ENCODE measurements at regions not wholly inside any gene's neighbourhood (a gene's known extent, or its start where the extent isn't known, plus 50 kb on each side); places are given as distances from the start of the nearest gene placed in this dataset.

DNA sequence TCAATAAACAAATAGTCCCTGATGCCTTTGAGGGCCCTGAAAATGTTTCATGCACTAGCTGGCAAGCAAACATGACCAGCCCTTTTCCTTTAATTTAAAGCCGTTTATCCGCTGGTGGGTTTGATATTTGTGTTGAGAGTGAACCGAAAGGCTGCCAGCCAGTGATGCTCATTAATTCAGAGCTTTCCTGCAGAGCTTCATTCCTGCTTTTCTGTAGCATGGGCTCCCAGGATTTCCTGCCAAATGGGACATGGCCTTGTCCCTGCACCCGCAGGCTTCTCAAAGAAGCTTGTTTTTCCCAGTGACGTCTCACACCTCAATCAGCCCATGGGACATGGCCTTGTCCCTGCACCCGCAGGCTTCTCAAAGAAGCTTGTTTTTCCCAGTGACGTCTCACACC is 219.6 kb downstream of the MTHFS start:
- TF ChIP-seq, protein P1, sequence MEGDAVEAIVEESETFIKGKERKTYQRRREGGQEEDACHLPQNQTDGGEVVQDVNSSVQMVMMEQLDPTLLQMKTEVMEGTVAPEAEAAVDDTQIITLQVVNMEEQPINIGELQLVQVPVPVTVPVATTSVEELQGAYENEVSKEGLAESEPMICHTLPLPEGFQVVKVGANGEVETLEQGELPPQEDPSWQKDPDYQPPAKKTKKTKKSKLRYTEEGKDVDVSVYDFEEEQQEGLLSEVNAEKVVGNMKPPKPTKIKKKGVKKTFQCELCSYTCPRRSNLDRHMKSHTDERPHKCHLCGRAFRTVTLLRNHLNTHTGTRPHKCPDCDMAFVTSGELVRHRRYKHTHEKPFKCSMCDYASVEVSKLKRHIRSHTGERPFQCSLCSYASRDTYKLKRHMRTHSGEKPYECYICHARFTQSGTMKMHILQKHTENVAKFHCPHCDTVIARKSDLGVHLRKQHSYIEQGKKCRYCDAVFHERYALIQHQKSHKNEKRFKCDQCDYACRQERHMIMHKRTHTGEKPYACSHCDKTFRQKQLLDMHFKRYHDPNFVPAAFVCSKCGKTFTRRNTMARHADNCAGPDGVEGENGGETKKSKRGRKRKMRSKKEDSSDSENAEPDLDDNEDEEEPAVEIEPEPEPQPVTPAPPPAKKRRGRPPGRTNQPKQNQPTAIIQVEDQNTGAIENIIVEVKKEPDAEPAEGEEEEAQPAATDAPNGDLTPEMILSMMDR (IDR thresholded peaks at IDR 0.05; ENCODE audit: low read depth, low read length, poor library complexity, severe bottlenecking), result no peak
- no peak for TF ChIP-seq EZH2phosphoT487 (IDR thresholded peaks at IDR 0.05; ENCODE audit: borderline replicate concordance, low read length)
